ENCODE measurements at regions not wholly inside any gene's neighbourhood (a gene's known extent, or its start where the extent isn't known, plus 50 kb on each side); places are given as distances from the start of the nearest gene placed in this dataset.

- Histone ChIP-seq H3K4me3 (ENCODE audit: extremely low read depth in 1 of 4, insufficient read depth in 2 of 4, low read depth in 3 of 4, low read length in 4 of 4) (no peak overlapping the region), H3K4me1 (replicated peaks in 1 of 4; ENCODE audit: control insufficient read depth in 3 of 4, insufficient read depth in 4 of 4, low read length in 3 of 4) (no peaks in the 10 kb centered on the region), H3K79me1 (ENCODE audit: low read depth, low read length) (no peaks in the 10 kb centered on the region), H3K4me2 (ENCODE audit: insufficient read depth in 1 of 2, low read depth in 2 of 2, low read length in 2 of 2) (no peak overlapping the region), H2BK12ac (ENCODE audit: low read depth, low read length) (no peak overlapping the region), H4K20me1 (replicated peaks in 1 of 2; ENCODE audit: control insufficient read depth in 1 of 2, insufficient read depth in 2 of 2, low read length in 2 of 2) (no peaks in the 10 kb centered on the region), H3K9me3 (ENCODE audit: insufficient read depth in 2 of 2, low read depth in 1 of 2, low read length in 1 of 2) (no peaks in the 10 kb centered on the region), H3K14ac (ENCODE audit: insufficient read length) (no peak overlapping the region), H2BK15ac (ENCODE audit: low read length) (no peak overlapping the region), H3K36me3 (ENCODE audit: control insufficient read depth in 2 of 4, insufficient read depth in 4 of 4, low read length in 3 of 4) (no peaks in the 10 kb centered on the region), H4K91ac (replicated peaks; ENCODE audit: insufficient read length, low read length) (no peak overlapping the region), H3K23ac (ENCODE audit: insufficient read length) (no peak overlapping the region), H3K79me2 (ENCODE audit: control insufficient read depth in 1 of 2, insufficient read depth in 2 of 2, low read length in 2 of 2) (no peaks in the 10 kb centered on the region), H4K5ac (ENCODE audit: insufficient read length, low read depth, low read length) (no peak overlapping the region), H3K23me2 (ENCODE audit: low read depth, low read length) (no peaks in the 10 kb centered on the region), H3K9ac (replicated peaks in 1 of 4; ENCODE audit: extremely low read depth in 1 of 4, low read depth in 3 of 4, low read length in 3 of 4) (no peak overlapping the region), H3K56ac (replicated peaks; ENCODE audit: insufficient read length, low read depth, low read length) (no peak overlapping the region), H2AK5ac (ENCODE audit: low read depth, low read length) (no peak overlapping the region), H3K27ac (ENCODE audit: low read depth, low read length) (no peak overlapping the region), H2BK120ac (replicated peaks; ENCODE audit: low read depth, low read length) (no peak overlapping the region), H2BK5ac (ENCODE audit: low read depth, low read length) (no peak overlapping the region), H4K8ac (ENCODE audit: extremely low read depth, insufficient read depth, low read length) (no peak overlapping the region), H2BK20ac (ENCODE audit: low read length) (no peak overlapping the region), H2AFZ (ENCODE audit: low read length) (no peak overlapping the region), H3K27me3 (replicated peaks in 1 of 4; ENCODE audit: control insufficient read depth in 3 of 4, extremely low read depth in 1 of 4, insufficient read depth in 3 of 4, low read length in 3 of 4) (no peaks in the 10 kb centered on the region), H3K18ac (ENCODE audit: extremely low read depth, low read length) (no peak overlapping the region), H3K4ac (replicated peaks; ENCODE audit: insufficient read length, low read depth, low read length) (no peak overlapping the region)
- CTCF ChIA-PET (ENCODE audit: partially characterized antibody) = no interaction called here
- WGBS, 2 experiments (ENCODE audit: extremely low coverage in 1 of 2, insufficient coverage in 1 of 2, insufficient read length in 1 of 2, insufficient replicate concordance in 2 of 2, low coverage in 1 of 2, low lambda C conversion rate in 2 of 2, missing lambda C conversion rate in 1 of 2) = 88% methylated on average over 2 of the region's 2 CpGs; no CpG with 5 or more reads in 1 of the 2 experiments
- no peak for DNase-seq (ENCODE audit: low read depth in 1 of 2, low spot score in 2 of 2)
- POLR2A ChIA-PET (ENCODE audit: partially characterized antibody) = interaction anchor here (1.3 kb wide), 1 partner anchor 9 kb away, joined by 4 read pairs; no protein-coding TSS in a partner anchor
- no peak for FAIRE-seq
- TF ChIP-seq RBBP5 (IDR thresholded peaks at IDR 0.05; ENCODE audit: borderline replicate concordance, low read depth, low read length) (no peak), CTBP2 (IDR thresholded peaks at IDR 0.05; ENCODE audit: borderline replicate concordance, insufficient read depth, insufficient read length, low read length) (no peak), BRCA1 (IDR thresholded peaks at IDR 0.05; ENCODE audit: low read depth, low read length) (no peak), HDAC6 (IDR thresholded peaks at IDR 0.05; ENCODE audit: low read depth, low read length) (no peak), ASH2L (IDR thresholded peaks at IDR 0.05; ENCODE audit: low read length) (no peak), FOSL1 (IDR thresholded peaks at IDR 0.05; ENCODE audit: insufficient read depth, low read depth, low read length) (no peak)
Observed at GRCh38 chr18:38466426-38466825, 900.8 kb upstream of the CELF4 start.

Measured in H1 (cell line).